ENCODE measurements at regions not wholly inside any gene's neighbourhood (a gene's known extent, or its start where the extent isn't known, plus 50 kb on each side); places are given as distances from the start of the nearest gene placed in this dataset.

DNA sequence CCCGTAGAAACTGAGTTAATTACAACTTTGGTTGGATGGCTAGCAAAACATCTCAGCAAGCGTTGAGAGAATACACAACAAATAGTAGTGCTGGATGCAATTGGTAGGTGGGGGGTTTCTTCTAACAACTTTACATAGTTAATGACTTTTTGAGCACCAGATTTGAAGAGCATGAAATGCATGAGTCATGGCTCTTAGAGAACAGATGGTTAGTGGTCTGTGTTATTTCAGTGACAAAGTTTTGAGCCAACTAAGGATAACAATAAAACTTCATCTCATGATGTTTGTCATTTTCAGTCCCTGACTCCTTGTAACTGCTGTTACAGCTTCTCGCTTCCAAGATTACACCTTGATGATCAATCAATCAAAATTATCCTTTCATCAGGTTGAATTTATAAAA lies 399.0 kb upstream of the BRINP1 start:
- Histone ChIP-seq H3K36me3 (no peaks in the 10 kb centered on the region), H3K4me3 (no peak overlapping the region), H3K27me3 (no peaks in the 10 kb centered on the region), H3K9ac (ENCODE audit: low read depth in 2 of 2, low read length in 2 of 2) (no peak overlapping the region), H3K27ac (no peak overlapping the region), H3K4me1 (no peaks in the 10 kb centered on the region), H3K9me3 (no peaks in the 10 kb centered on the region)
- TF ChIP-seq, protein P1, sequence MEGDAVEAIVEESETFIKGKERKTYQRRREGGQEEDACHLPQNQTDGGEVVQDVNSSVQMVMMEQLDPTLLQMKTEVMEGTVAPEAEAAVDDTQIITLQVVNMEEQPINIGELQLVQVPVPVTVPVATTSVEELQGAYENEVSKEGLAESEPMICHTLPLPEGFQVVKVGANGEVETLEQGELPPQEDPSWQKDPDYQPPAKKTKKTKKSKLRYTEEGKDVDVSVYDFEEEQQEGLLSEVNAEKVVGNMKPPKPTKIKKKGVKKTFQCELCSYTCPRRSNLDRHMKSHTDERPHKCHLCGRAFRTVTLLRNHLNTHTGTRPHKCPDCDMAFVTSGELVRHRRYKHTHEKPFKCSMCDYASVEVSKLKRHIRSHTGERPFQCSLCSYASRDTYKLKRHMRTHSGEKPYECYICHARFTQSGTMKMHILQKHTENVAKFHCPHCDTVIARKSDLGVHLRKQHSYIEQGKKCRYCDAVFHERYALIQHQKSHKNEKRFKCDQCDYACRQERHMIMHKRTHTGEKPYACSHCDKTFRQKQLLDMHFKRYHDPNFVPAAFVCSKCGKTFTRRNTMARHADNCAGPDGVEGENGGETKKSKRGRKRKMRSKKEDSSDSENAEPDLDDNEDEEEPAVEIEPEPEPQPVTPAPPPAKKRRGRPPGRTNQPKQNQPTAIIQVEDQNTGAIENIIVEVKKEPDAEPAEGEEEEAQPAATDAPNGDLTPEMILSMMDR (IDR thresholded peaks at IDR 0.05), result no peak
- DNase-seq, result no peak
- intact Hi-C loops (cut with DNase I), result no loop called here

DNA sequence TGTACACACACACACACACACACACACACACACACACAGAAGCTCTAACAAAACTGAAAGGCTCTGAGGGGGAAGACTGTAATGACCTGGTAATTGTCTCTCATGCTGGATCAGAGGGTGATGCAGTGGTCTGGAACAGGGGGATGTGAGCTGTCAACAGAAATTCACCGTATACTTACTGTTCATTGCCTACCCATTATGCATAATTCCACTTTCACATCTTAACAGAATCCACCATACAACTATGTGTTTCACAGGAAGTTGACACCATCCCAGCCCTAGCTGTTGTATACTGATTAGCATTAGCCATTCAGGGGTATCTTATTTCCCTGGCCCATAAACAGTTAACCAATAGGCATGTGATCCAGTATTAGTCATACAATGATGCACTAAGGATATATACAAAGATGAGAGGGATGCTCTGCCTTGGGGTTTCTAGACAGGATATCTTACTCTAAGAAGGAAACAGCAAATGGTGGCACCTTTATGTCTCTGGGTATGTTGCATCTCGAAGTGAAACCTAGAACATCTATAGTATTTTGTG lies 396.5 kb upstream of the BRINP1 start:
- Histone ChIP-seq H3K27ac (no peak overlapping the region), H3K4me1 (no peaks in the 10 kb centered on the region), H3K36me3 (no peaks in the 10 kb centered on the region), H3K9ac (ENCODE audit: low read depth in 2 of 2, low read length in 2 of 2) (no peak overlapping the region), H3K27me3 (no peaks in the 10 kb centered on the region), H3K4me3 (no peak overlapping the region), H3K9me3 (no peaks in the 10 kb centered on the region)
- DNase-seq, result no peak
- TF ChIP-seq, protein P1 (IDR thresholded peaks at IDR 0.05), result no peak
- intact Hi-C loops (cut with DNase I), result no loop called here

DNA sequence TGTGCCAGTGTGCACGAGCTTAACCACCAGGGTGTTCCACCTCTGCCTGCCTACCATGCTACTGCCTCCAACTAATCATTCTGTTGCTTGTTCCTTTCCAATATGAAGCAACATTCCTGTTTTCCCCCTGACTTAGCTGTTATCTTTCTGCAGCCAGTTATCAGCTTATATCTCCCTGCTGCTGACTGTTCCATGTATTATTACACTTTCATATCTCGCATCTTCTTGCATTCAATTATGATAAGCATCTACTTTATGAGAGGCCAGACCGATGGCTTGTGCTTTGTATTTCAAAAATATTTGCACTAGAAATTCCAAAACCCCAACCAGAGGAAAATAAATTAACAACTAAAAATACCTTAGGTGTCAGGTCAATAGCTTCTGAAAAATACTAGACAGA lies 394.0 kb upstream of the BRINP1 start:
- H3K9me3 ChIP-seq, result no peaks in the 10 kb centered on the region
- no peaks in the 10 kb centered on the region for H3K36me3 ChIP-seq
- DNase-seq, result no peak
- no peak overlapping the region for H3K4me3 ChIP-seq
- H3K4me1 ChIP-seq, result no peaks in the 10 kb centered on the region
- TF ChIP-seq, protein P1 (IDR thresholded peaks at IDR 0.05), result no peak
- intact Hi-C loops (cut with DNase I), result no loop called here
- no peak overlapping the region for H3K9ac ChIP-seq (ENCODE audit: low read depth in 2 of 2, low read length in 2 of 2)
- H3K27me3 ChIP-seq, result no peaks in the 10 kb centered on the region
- H3K27ac ChIP-seq, result no peak overlapping the region

DNA sequence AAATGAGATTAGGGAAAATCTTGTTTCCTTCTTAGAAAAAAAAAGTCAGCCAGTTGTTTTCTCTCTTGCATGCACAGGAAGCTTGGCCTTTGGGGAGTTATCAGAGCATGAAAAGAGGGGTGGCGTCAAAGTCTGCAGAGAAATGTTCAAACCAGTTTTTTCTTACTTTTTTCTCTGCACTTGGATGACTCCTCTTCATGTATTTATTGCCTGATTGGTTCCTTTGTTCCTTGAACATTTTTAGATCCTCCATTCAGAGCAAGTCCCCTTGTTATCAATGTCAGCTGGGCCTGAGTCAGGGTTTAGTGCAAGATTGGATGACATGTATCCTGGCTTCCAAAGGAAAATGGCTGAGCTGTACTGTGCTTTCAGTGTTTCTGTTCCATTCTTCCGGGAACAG lies 392.6 kb upstream of the BRINP1 start:
- Histone ChIP-seq H3K27ac (no peak overlapping the region), H3K4me1 (no peaks in the 10 kb centered on the region), H3K9ac (ENCODE audit: low read depth in 2 of 2, low read length in 2 of 2) (no peak overlapping the region), H3K4me3 (no peak overlapping the region), H3K27me3 (no peaks in the 10 kb centered on the region), H3K9me3 (no peaks in the 10 kb centered on the region), H3K36me3 (no peaks in the 10 kb centered on the region)
- intact Hi-C loops (cut with DNase I), result no loop called here
- TF ChIP-seq, protein P1 (IDR thresholded peaks at IDR 0.05), result no peak
- DNase-seq, result no peak

GRCh38 chr9:119758990-119759389 lies 389.8 kb upstream of the BRINP1 start:
- no peaks in the 10 kb centered on the region for H3K9me3 ChIP-seq
- H3K4me1 ChIP-seq, result no peaks in the 10 kb centered on the region
- intact Hi-C loops (cut with DNase I), result no loop called here
- no peak overlapping the region for H3K4me3 ChIP-seq
- H3K9ac ChIP-seq (ENCODE audit: low read depth in 2 of 2, low read length in 2 of 2), result no peak overlapping the region
- no peak overlapping the region for H3K27ac ChIP-seq
- no peaks in the 10 kb centered on the region for H3K27me3 ChIP-seq
- no peaks in the 10 kb centered on the region for H3K36me3 ChIP-seq
- DNase-seq, result no peak
- TF ChIP-seq, protein P1 (IDR thresholded peaks at IDR 0.05), result no peak
